IMR-90 (cell line): ENCODE measurements at regions not wholly inside any gene's neighbourhood (a gene's known extent, or its start where the extent isn't known, plus 50 kb on each side); places are given as distances from the start of the nearest gene placed in this dataset.

Experiments
- ATAC-seq: fragments of 200-7000 bp; cut with Tn5 transposase; 2 replicates; pipeline ENCODE4 v1.9.1; 2020; ENCODE audit warnings: low read depth, mild to moderate bottlenecking, moderate library complexity
- BruUV-seq: library from RNA; stranded (reverse); fragments of 400-500 nt; replicated peaks from 2 replicates; lab custom pipeline; 2021; lab: Mats Ljungman, UMichigan
- CTCF ChIA-PET: fragments of 300-600 bp; formaldehyde crosslinking; extraction: SDS; loops from one replicate; lab custom pipeline; 2021; ENCODE audit warnings: antibody characterized with exemption; lab: Yijun Ruan, JAX
- POLR2A ChIA-PET: fragments of 300-600 bp; sonication (Branson Sonifier 250); formaldehyde crosslinking; loops from one replicate; lab custom pipeline; 2022; ENCODE audit warnings: antibody characterized with exemption; ENCODE audit not compliant: unreplicated experiment; lab: Charles Lee
- DNase-seq: peaks from one replicate; pipeline ENCODE4 v3.0.0; 2013
- H2AFZ ChIP-seq: replicated peaks from 2 replicates; pipeline ENCODE3; 2013; ENCODE audit warnings: low read length, mild to moderate bottlenecking; ENCODE audit not compliant: poor library complexity
- H2AK5ac ChIP-seq: 2 replicates; pipeline ENCODE4 v1.6.1; 2013; ENCODE audit warnings: low read depth, low read length, inconsistent platforms
- H2AK9ac ChIP-seq: replicated peaks from 2 replicates; pipeline ENCODE3; 2013; ENCODE audit warnings: mild to moderate bottlenecking, low read depth, low read length, moderate library complexity; ENCODE audit not compliant: poor library complexity
- H2BK120ac ChIP-seq: 2 replicates; pipeline ENCODE4 v1.6.1; 2013; ENCODE audit warnings: low read depth, low read length, inconsistent platforms
- H2BK15ac ChIP-seq: 3 replicates; pipeline ENCODE4 v1.6.1; 2013; ENCODE audit warnings: low read depth, low read length, inconsistent platforms
- H2BK20ac ChIP-seq: 2 replicates; pipeline ENCODE4 v1.6.1; 2013; ENCODE audit warnings: low read depth, mild to moderate bottlenecking, inconsistent platforms, low read length, moderate library complexity
- H2BK5ac ChIP-seq: 2 replicates; pipeline ENCODE4 v1.6.1; 2013; ENCODE audit warnings: mild to moderate bottlenecking, low read depth, low read length, inconsistent platforms; ENCODE audit not compliant: poor library complexity, severe bottlenecking
- H3K14ac ChIP-seq: replicated peaks from 2 replicates; pipeline ENCODE4 v1.6.1; 2013; ENCODE audit warnings: low read depth, low read length, inconsistent platforms
- H3K18ac ChIP-seq: 2 replicates; pipeline ENCODE4 v1.6.1; 2013; ENCODE audit warnings: low read depth, low read length, control low read depth
- H3K23ac ChIP-seq: 2 replicates; pipeline ENCODE4 v1.6.1; 2013; ENCODE audit warnings: low read depth, low read length, inconsistent platforms
- H3K27ac ChIP-seq: 2 replicates; pipeline ENCODE4 v1.5.1; 2013; ENCODE audit warnings: mild to moderate bottlenecking, control low read depth, low read length; ENCODE audit not compliant: insufficient read depth
- H3K27me3 ChIP-seq: 2 replicates; pipeline ENCODE4 v1.6.1; 2013; ENCODE audit warnings: low read length; ENCODE audit not compliant: control insufficient read depth, insufficient read depth
- H3K36me3 ChIP-seq: 2 replicates; pipeline ENCODE4 v1.6.1; 2013; ENCODE audit warnings: low read length, mixed read lengths; ENCODE audit not compliant: control insufficient read depth, insufficient read depth
- H3K4ac ChIP-seq: 2 replicates; pipeline ENCODE4 v1.6.1; 2013; ENCODE audit warnings: low read depth, low read length, inconsistent platforms
- H3K4me1 ChIP-seq: 2 replicates; pipeline ENCODE4 v1.6.1; 2013; ENCODE audit warnings: low read length, mixed read lengths; ENCODE audit not compliant: control insufficient read depth, insufficient read depth
- H3K4me2 ChIP-seq: 2 replicates; pipeline ENCODE4 v1.6.1; 2013; ENCODE audit warnings: low read depth, mild to moderate bottlenecking, control low read depth, low read length, moderate library complexity
- H3K4me3 ChIP-seq: 2 replicates; pipeline ENCODE4 v1.5.1; 2013; ENCODE audit warnings: low read depth, mild to moderate bottlenecking, control low read depth, low read length, moderate library complexity; ENCODE audit not compliant: insufficient read depth
- H3K56ac ChIP-seq: 2 replicates; pipeline ENCODE4 v1.6.1; 2013; ENCODE audit warnings: low read length, inconsistent platforms; ENCODE audit not compliant: insufficient read depth; ENCODE audit errors: extremely low read depth
- H3K79me1 ChIP-seq, 2 experiments: 2 replicates each; pipeline ENCODE4 v1.6.1; 2013; ENCODE audit warnings: low read length in 2 of 2, inconsistent platforms in 1 of 2, low read depth in 1 of 2
- H3K9ac ChIP-seq: 2 replicates; pipeline ENCODE4 v1.6.1; 2013; ENCODE audit warnings: low read depth, low read length, control low read depth
- H3K9me1 ChIP-seq: 2 replicates; pipeline ENCODE4 v1.6.1; 2013; ENCODE audit warnings: low read length, inconsistent platforms; ENCODE audit not compliant: insufficient read depth
- H3K9me3 ChIP-seq: 2 replicates; pipeline ENCODE4 v1.6.1; 2013; ENCODE audit warnings: low read length; ENCODE audit not compliant: control insufficient read depth, insufficient read depth
- H4K20me1 ChIP-seq: 2 replicates; pipeline ENCODE4 v1.6.1; 2013; ENCODE audit warnings: low read length, inconsistent platforms; ENCODE audit not compliant: insufficient read depth
- H4K5ac ChIP-seq: 2 replicates; pipeline ENCODE4 v1.6.1; 2013; ENCODE audit warnings: mild to moderate bottlenecking, low read depth, low read length, control low read depth
- H4K8ac ChIP-seq, 2 experiments: 2 replicates each; pipeline ENCODE4 v1.6.1; 2013; ENCODE audit warnings: low read depth in 2 of 2, low read length in 2 of 2, control low read depth in 1 of 2, inconsistent platforms in 1 of 2
- H4K91ac ChIP-seq: 2 replicates; pipeline ENCODE4 v1.6.1; 2013; ENCODE audit warnings: low read depth, low read length, inconsistent platforms; ENCODE audit not compliant: insufficient read depth
- BHLHE40 ChIP-seq: fragments of 150-350 bp; IDR thresholded peaks from 2 replicates; pipeline ENCODE4 v1.6.1; 2016; ENCODE audit warnings: mild to moderate bottlenecking, low read depth, low read length
- CEBPB ChIP-seq: IDR thresholded peaks from 2 replicates; pipeline ENCODE4 v1.6.1; 2012; ENCODE audit warnings: low read depth, low read length, improper control_type of control experiment
- CHD1 ChIP-seq: IDR thresholded peaks from 2 replicates; pipeline ENCODE4 v1.6.1; 2012; ENCODE audit warnings: low read depth, low read length, improper control_type of control experiment
- CTCF ChIP-seq: conservative IDR thresholded peaks from 2 replicates; pipeline ENCODE4 v1.5.1; 2012; ENCODE audit warnings: mild to moderate bottlenecking, low read depth, low read length, improper control_type of control experiment
- FOS ChIP-seq: fragments of 150-350 bp; IDR thresholded peaks from 2 replicates; pipeline ENCODE4 v1.6.1; 2016; ENCODE audit warnings: low read depth, low read length
- MAFK ChIP-seq: IDR thresholded peaks from 2 replicates; pipeline ENCODE4 v1.6.1; 2012; ENCODE audit warnings: low read depth, low read length, improper control_type of control experiment
- MAZ ChIP-seq: IDR thresholded peaks from 2 replicates; pipeline ENCODE4 v1.6.1; 2012; ENCODE audit warnings: low read depth, mild to moderate bottlenecking, low read length, improper control_type of control experiment, moderate library complexity, borderline replicate concordance
- MXI1 ChIP-seq: IDR thresholded peaks from 2 replicates; pipeline ENCODE4 v1.6.1; 2012; ENCODE audit warnings: low read depth, mild to moderate bottlenecking, low read length, moderate library complexity, borderline replicate concordance
- NFE2L2 ChIP-seq: fragments of 150-350 bp; IDR thresholded peaks from 2 replicates; pipeline ENCODE4 v1.6.1; 2016; ENCODE audit warnings: low read depth, mild to moderate bottlenecking, low read length
- POLR2A ChIP-seq: IDR thresholded peaks from 2 replicates; pipeline ENCODE4 v1.6.1; 2012; ENCODE audit warnings: mild to moderate bottlenecking, low read depth, low read length
- RAD21 ChIP-seq: IDR thresholded peaks from 2 replicates; pipeline ENCODE4 v1.6.1; 2012; ENCODE audit warnings: low read length, improper control_type of control experiment
- RCOR1 ChIP-seq: IDR thresholded peaks from 2 replicates; pipeline ENCODE4 v1.6.1; 2012; ENCODE audit warnings: mild to moderate bottlenecking, low read length, improper control_type of control experiment; ENCODE audit not compliant: insufficient replicate concordance
- RFX5 ChIP-seq: IDR thresholded peaks from 2 replicates; pipeline ENCODE4 v1.8.0; 2012; ENCODE audit warnings: low read depth, mild to moderate bottlenecking, low read length, moderate library complexity
- SMC3 ChIP-seq: fragments of 150-350 bp; IDR thresholded peaks from 2 replicates; pipeline ENCODE4 v1.6.1; 2016; ENCODE audit warnings: low read depth, mild to moderate bottlenecking, antibody characterized with exemption, low read length, moderate library complexity
- WGBS, 2 experiments: methylation state at CpG; one replicate each; pipeline versions ENCODE4 v1.1.5 to v1.1.7; 2013; ENCODE audit warnings: missing lambda C conversion rate in 2 of 2; ENCODE audit not compliant: insufficient read length in 1 of 2; ENCODE audit errors: extremely low coverage in 2 of 2; 5-methylcytosine and 5-hydroxymethylcytosine counted together
- dilution Hi-C: fragments of 300-500 bp; cut with HindIII; formaldehyde crosslinking; loops from one replicate; pipeline ENCODE4 v1.14.3; 2018; ENCODE audit warnings: low sequenced_read_pairs; ENCODE audit not compliant: unreplicated experiment
- in situ Hi-C: fragments of 300-500 bp; cut with MboI; formaldehyde crosslinking; loops from 3 replicates; pipeline ENCODE4 v1.14.3; 2019; ENCODE audit warnings: low sequenced_read_pairs, inconsistent platforms, mixed read lengths
- intact Hi-C: fragments of 100-400 bp; cut with micrococcal nuclease; formaldehyde crosslinking; loops from 2 replicates; pipeline ENCODE4 v1.10.0; 2022
- TF ChIP-seq, protein P1 (sequence below): fragments of 150-350 bp; IDR thresholded peaks from 2 replicates; pipeline ENCODE4 v1.6.1; 2017; ENCODE audit warnings: mild to moderate bottlenecking, antibody characterized with exemption, low read length, low read depth
- TF ChIP-seq, protein P2 (sequence below): fragments of 150-350 bp; IDR thresholded peaks from 2 replicates; pipeline ENCODE4 v1.6.1; 2016; ENCODE audit warnings: low read depth, mild to moderate bottlenecking, low read length, moderate library complexity, borderline replicate concordance

DNA sequence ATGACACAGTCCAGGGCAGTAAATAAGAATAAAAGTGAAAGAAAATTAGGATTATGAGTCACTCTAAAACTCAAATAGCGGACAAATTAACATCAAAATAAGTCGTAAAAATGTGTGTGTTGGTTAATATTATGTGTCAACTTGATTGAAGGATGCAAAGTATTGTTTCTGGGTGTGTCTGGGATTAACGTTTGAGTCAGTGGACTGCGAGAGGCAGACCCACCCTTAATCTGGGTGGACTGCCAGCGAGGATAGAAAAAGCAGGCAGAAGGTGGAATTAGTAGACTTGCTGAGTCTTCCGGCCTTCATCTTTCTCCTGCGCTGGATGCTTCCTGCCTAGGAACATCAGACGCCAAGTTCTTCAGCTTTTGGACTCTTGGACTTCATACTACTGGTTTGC, 324.3 kb upstream of the PCDH10 start:
- H3K9me1 ChIP-seq, result no peaks in the 10 kb centered on the region
- H2AK5ac ChIP-seq, result no peak overlapping the region
- H3K27me3 ChIP-seq, result no peaks in the 10 kb centered on the region
- H3K14ac ChIP-seq, result no peak overlapping the region
- H3K27ac ChIP-seq, result no peak overlapping the region
- no peak overlapping the region for H3K4me3 ChIP-seq
- no peaks in the 10 kb centered on the region for H3K4me1 ChIP-seq
- no peak overlapping the region for H4K91ac ChIP-seq
- H3K36me3 ChIP-seq, result no peaks in the 10 kb centered on the region
- no peak overlapping the region for H3K9ac ChIP-seq
- WGBS, 2 experiments, result 59% methylated on average over 6 of the region's 8 CpGs; no CpG with 5 or more reads in 1 of the 2 experiments
- H4K8ac ChIP-seq, result no peak overlapping the region
- no peak overlapping the region for H2BK5ac ChIP-seq
- H3K4me2 ChIP-seq, result no peak overlapping the region
- dilution Hi-C loops, result no loop called here
- H4K20me1 ChIP-seq, result no peaks in the 10 kb centered on the region
- CTCF ChIA-PET, result no interaction called here
- POLR2A ChIA-PET, result no interaction called here
- peaks cover 5% of the 10 kb centered on the region for H3K9me3 ChIP-seq
- TF ChIP-seq RFX5 (no peak), BHLHE40 (no peak), MAFK (no peak), CHD1 (no peak), RAD21 (no peak), CTCF (no peak), MXI1 (no peak), RCOR1 (no peak), CEBPB (no peak), SMC3 (no peak), MAZ (no peak), FOS (no peak), NFE2L2 (no peak), POLR2A (no peak)
- TF ChIP-seq, protein P1, sequence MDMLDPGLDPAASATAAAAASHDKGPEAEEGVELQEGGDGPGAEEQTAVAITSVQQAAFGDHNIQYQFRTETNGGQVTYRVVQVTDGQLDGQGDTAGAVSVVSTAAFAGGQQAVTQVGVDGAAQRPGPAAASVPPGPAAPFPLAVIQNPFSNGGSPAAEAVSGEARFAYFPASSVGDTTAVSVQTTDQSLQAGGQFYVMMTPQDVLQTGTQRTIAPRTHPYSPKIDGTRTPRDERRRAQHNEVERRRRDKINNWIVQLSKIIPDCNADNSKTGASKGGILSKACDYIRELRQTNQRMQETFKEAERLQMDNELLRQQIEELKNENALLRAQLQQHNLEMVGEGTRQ, result no peak
- TF ChIP-seq, protein P2, sequence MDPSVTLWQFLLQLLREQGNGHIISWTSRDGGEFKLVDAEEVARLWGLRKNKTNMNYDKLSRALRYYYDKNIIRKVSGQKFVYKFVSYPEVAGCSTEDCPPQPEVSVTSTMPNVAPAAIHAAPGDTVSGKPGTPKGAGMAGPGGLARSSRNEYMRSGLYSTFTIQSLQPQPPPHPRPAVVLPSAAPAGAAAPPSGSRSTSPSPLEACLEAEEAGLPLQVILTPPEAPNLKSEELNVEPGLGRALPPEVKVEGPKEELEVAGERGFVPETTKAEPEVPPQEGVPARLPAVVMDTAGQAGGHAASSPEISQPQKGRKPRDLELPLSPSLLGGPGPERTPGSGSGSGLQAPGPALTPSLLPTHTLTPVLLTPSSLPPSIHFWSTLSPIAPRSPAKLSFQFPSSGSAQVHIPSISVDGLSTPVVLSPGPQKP, result no peak
- BruUV-seq, result no TSS peak
- intact Hi-C loops, result no loop called here
- no peak overlapping the region for H4K5ac ChIP-seq
- no peak overlapping the region for H2AK9ac ChIP-seq
- no peaks in the 10 kb centered on the region for H3K79me1 ChIP-seq
- no peak overlapping the region for H3K56ac ChIP-seq
- H2BK120ac ChIP-seq, result no peak overlapping the region
- DNase-seq (no peak), ATAC-seq (no peak)
- no peak overlapping the region for H2BK15ac ChIP-seq
- no peak overlapping the region for H3K23ac ChIP-seq
- no peak overlapping the region for H3K18ac ChIP-seq
- in situ Hi-C loops, result no loop called here
- no peak overlapping the region for H3K4ac ChIP-seq
- H2AFZ ChIP-seq, result no peak overlapping the region
- H2BK20ac ChIP-seq, result no peak overlapping the region
